ENCODE measurements at regions not wholly inside any gene's neighbourhood (a gene's known extent, or its start where the extent isn't known, plus 50 kb on each side); places are given as distances from the start of the nearest gene placed in this dataset.

- no peak for TF ChIP-seq CTCF (optimal IDR thresholded peaks at IDR 0.05 in 1 of 3, IDR thresholded peaks at IDR 0.05 in 1 of 3, conservative IDR thresholded peaks at IDR 0.05 in 1 of 3; ENCODE audit: extremely low read depth in 1 of 3, insufficient read depth in 2 of 3, low read length in 3 of 3)
- TF ChIP-seq EZH2 (IDR thresholded peaks at IDR 0.05; ENCODE audit: low read length): no peak
Observed at GRCh38 chr9:16145196-16145950, 592.5 kb downstream of the CCDC171 start.
